Posterior vena cava (tissue), 2 donors: ENCODE measurements at regions not wholly inside any gene's neighbourhood (a gene's known extent, or its start where the extent isn't known, plus 50 kb on each side); places are given as distances from the start of the nearest gene placed in this dataset.

Experiments used
- DNase-seq: peaks from one replicate; pipeline ENCODE4 v3.0.0-alpha.2; 2020; ENCODE audit warnings: low spot score
- intact Hi-C, 2 donors: fragments of 100-400 bp; cut with DNase I; formaldehyde crosslinking; loops; one replicate each; pipeline versions ENCODE4 v1.14.1 to v1.14.2; 2022 to 2023
- donor health status: DM: yes; HTN: yes; CAD: no.
- donor health status: DM: yes; HTN: yes; CAD: no.

DNA sequence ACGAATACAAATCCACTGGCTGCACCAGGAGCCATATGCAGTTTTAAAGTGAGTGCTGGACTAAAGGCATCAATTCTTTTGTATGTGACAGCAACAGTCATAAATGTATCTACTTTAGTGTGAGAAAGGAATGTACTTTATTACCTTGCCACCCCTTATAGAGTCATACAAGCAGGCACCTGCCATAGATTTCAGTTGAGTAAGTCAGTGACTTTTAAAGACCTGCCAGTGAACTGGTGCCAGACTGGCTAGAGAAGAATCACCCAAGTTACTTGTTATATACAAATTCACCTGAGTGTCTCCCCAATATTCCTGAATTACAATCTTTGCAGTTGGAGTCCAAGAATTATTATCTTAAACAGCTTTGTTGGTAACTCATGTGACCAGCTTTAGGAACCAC, 547.9 kb downstream of the COL12A1 start:
- intact Hi-C loops: no loop called here
- no peak for DNase-seq

- intact Hi-C loops: no loop called here
- no peak for DNase-seq
These were observed 548.8 kb downstream of the COL12A1 start for GRCh38 chr6:74657011-74657410.

DNA sequence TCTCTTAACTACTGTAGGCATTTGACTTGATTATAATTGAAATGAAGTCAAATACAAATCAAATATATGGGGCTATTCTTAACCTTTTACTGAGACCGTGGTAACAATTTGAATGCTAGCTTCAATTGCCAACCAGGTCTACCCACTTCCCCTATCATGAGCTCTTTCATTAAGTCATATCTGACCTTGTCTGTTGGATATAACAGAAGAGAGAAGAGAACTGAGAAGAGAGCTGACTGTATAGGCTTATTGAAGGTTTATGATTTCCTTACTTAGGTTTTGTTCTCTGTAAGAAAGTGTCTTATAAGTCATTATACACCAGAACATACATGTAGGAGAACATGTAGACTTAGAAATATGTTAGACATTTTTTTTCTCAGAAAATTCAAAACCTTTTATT, 549.4 kb downstream of the COL12A1 start:
- intact Hi-C loops: no loop called here
- no peak for DNase-seq

DNA sequence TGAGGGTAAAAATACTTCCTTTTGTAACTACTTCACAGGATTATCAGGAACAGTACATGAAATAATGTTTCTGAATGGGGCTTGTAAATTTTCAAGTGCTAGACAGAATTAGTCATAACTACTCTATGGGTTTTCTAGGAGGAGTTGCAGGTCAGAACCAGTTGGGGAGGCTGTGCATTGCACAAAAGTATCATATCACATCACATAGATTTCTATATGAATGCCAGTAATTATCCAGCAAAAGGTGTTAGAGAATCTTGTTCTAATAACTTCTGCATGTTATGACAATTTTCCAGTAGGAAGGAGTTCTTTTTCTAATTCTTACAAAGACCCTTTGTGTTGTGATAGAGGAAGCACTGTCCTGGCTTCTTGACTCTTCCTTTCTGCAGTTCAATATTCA, 551.6 kb downstream of the COL12A1 start:
- intact Hi-C loops: no loop called here
- no peak for DNase-seq

DNA sequence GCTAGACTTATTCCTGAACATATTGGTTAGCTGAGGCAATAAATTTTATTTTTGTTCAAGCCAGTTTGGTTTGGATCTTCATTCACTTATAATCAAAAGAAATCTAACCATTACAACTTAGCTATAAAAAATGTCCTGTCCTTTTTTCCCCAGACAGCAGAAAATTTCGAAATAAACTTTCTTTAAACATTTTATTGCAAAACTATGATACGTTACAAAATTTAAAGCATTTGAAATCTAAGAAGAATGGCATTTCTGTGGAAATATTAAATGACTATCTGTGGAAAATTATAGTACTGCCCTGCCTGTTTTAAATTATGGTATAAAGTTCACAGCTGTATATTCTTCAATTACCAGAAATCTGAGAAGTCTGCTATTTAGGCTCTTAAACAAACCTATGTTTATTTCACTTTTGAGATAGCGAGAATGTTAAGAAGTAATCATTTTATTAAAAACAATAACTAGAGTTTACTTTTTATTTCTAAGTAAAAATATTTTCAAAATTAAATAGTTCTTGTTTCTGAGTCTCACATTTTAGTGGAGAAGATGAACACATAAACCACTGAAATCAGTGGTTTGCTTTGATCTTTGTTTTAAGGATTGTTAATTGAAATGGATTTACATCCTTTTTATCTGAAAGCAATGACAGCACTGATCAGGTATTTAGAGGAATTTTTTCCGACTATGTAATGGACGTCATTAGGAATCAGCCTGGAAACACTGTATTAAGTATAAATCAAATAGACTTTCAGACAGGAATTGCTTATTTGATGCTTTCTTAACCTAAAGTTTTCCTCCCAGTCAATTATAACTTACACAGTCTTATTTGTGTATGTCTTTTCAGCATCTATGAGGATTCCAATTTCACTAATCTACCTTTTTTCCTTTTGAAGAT, 553.7 kb downstream of the COL12A1 start:
- DNase-seq: no peak
- intact Hi-C loops: no loop called here

GRCh38 chr6:74650668-74651067, 555.2 kb downstream of the COL12A1 start:
- intact Hi-C loops: no loop called here
- DNase-seq: no peak

DNA sequence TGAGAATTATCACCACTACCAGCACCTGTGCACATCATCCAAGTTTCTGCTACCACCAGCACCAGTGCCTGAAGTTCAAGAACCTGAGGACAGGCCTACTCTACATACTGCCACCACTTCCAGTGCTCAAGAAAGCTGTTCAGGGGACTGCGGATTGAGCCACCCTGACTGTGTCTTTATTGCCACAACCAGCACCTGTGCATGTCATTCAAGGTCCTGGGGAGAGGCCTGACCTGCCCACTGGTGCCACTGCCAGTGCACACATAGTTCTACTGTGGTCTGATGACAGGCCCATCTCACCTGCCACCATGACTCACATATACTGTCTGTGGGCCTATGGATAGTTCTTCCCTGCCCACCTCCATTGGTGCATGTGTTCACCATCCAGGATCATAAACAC, 559.4 kb downstream of the COL12A1 start:
- DNase-seq: no peak
- intact Hi-C loops: no loop called here

GRCh38 chr6:74645108-74645849, 560.6 kb downstream of the COL12A1 start:
- no peak for DNase-seq
- intact Hi-C loops: no loop called here

- intact Hi-C loops: no loop called here
- no peak for DNase-seq
These were observed 563.8 kb downstream of the COL12A1 start for GRCh38 chr6:74642101-74642500.

DNA sequence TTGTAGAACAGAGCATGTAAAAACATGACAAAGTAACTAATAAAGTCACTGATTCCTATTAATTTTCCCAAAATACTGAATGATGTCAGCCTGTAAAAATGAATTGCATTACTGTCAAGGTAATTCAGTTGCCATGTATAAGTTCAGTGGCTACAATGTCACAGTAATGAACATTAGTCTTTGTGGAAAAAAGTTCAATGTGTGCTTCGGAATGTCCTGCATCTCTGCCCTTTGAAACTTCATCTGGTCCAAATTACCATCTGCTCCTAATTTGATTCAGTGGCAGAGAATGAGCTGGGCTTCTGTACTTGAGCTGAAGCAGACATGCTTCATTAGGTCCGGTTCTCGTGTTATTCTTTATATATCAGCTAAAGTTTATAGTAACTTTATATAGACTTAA, 567.4 kb downstream of the COL12A1 start:
- intact Hi-C loops: no loop called here
- no peak for DNase-seq

DNA sequence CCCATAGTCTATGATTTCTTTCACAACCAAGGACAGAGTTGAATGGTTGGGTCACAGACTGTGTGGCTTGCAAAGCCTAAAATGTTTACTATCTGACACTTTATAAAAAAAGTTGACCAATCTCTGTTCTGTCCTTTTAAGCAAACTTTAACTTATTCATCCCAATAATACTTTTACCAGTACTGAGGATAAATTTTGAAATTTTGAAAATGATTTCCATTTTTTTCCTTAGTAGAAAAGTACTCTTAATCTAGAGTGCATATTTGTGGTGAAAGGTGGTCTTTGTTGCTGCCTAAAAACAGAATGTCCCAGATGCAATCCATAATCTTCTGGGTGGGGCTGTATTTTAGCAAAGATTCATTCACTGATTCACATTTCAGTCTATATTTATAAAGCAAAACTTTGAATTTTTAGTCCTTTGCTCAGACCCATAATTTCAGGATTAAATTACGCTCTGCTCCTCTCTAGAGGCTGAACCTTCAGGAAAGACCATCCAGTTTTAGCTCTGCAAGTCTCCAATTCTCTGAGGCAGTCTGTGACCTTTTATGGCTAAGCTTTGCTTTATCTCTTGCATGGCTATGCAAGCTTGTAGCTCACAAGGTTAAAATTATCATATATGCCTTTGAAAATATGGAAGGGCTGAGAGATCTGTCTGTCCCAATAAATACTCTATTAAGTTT, 573.5 kb downstream of the COL12A1 start:
- DNase-seq: no peak
- intact Hi-C loops: no loop called here

DNA sequence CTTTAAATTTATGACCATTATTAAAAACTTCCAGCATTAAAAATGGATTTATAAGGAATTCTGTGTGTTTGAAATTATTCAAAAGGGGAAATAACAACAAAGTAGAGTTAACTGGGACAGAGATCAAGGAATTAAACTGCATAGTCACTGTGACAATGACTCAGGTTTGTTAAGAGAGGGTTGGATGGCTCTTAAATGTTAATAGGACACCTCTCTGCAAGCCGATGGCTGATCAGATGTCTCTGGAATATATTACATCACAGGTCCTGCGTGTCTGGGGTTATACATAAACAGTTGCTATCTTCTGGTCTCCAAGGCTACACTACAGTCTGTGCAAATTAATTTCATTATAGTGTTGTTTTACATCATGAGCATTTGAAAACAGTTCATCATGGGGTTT, 574.3 kb downstream of the COL12A1 start:
- intact Hi-C loops: no loop called here
- DNase-seq: no peak

DNA sequence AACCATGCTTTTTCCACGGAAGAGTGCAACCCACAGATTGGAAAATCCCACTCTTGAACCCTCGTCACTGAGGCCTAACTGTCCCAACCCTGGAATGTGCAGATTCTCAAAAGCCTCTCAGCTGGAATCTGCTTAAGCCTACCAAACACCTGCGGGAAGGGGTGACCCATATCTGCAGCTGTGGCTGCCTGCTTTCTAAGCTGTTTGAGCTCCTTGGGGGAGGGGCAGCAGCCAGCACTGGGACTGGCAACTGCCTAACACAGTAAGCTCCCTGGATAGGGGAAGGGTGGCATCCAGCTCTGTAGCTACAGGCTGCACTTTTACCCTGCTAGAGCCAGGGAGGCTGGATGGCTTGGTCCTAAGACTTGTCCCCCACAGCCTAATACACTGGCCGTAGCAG, 579.6 kb downstream of the COL12A1 start:
- no peak for DNase-seq
- intact Hi-C loops: no loop called here

GRCh38 chr6:74623027-74623426, 582.8 kb downstream of the COL12A1 start:
- intact Hi-C loops: no loop called here
- DNase-seq: no peak

DNA sequence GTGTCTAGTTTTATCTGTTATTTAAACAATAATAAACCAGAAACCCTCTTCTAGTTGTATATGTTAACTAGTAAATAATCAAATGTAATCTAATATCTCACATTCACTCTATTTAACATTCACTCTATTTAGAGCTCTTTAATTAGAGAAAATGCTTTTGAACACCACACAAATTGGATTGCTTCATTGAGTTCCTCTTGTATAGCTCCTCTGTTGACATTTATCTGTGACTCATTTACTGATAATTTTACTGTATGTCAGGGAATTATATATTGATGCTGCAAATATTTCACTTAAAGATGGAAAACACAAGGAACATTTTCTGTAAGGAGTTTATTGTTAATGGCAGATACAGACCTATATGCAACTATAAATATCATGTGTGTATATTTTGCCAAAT, 594.6 kb downstream of the COL12A1 start:
- no peak for DNase-seq
- intact Hi-C loops: no loop called here

DNA sequence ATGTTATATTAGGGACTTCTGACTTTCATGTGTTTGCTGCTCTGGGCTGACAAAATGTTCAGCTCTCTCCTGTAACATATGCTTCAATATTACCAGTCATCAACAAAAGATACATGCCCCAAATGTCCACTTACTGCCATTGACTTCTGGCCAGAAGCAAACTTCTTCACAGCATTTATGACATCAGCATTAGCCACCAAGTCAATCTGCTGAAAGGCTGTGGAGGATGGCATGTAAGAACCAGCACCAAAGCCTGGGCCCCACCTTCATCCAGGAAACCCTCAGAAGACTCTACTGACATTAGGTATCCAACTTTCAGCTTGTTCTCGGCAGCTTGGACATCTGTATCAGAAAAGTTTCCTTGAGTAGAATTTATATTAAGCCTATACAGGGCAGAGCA, 595.5 kb downstream of the COL12A1 start:
- DNase-seq: no peak
- intact Hi-C loops: no loop called here

- intact Hi-C loops: no loop called here
- DNase-seq: no peak
These were observed 596.0 kb downstream of the COL12A1 start for GRCh38 chr6:74609871-74610270.

DNA sequence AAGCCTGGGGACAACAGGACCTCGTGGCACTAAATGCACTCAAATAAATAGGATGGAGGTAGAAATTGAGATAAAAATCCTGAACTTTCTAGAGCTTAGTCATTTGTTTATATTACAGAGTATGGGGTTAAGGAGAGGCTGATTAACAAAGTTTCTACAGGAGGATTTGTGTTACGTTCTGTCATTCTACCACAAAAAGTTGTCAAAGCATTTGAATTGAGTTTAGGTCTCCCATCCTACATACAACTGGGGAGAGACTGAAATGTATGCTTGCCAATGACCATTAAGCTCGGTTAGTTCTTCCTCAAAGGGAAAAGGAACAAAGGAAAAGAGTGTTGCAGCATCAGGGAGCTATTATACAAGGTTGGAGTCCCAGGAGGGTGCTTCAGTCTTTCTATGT, 597.9 kb downstream of the COL12A1 start:
- no peak for DNase-seq
- intact Hi-C loops: no loop called here

GRCh38 chr6:74607468-74607867, 598.4 kb downstream of the COL12A1 start:
- intact Hi-C loops: no loop called here
- no peak for DNase-seq

GRCh38 chr6:74606582-74607071, 599.2 kb downstream of the COL12A1 start:
- intact Hi-C loops: no loop called here
- no peak for DNase-seq
